GM21360 (cell line): ENCODE measurements at regions not wholly inside any gene's neighbourhood (a gene's known extent, or its start where the extent isn't known, plus 50 kb on each side); places are given as distances from the start of the nearest gene placed in this dataset.
"Not testable (repeated sequence)": the region's sequence is repeated elsewhere in the genome, so short reads cannot be mapped to it uniquely, and the experiment has no call there.

Experiments used
- ATAC-seq: cut with Tn5 transposase; IDR thresholded peaks from one replicate; pipeline ENCODE4 v1.9.1; 2021; ENCODE audit warnings: mild to moderate bottlenecking, moderate library complexity; ENCODE audit not compliant: unreplicated experiment

DNA sequence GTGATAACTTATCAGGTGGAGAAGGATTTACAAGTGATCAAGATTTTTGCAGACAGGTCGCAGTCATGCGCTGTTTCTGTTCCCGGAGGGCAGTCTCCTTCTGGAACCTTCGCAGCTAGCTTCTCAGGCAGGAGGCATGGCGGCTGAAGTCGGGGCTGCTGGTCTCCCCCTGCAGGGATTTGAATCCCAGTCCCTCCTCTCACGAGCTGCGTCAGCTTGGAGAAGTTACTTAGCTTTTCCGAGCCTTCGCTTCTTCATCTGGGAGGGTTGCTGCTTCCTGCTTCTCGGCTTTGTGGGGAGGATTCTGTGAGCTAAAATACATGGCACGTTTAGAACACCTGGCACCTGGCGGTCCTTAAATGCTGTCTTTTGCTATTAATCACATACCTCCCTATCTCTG lies 287.8 kb upstream of the FOXF1 start:
- ATAC-seq: no peak

DNA sequence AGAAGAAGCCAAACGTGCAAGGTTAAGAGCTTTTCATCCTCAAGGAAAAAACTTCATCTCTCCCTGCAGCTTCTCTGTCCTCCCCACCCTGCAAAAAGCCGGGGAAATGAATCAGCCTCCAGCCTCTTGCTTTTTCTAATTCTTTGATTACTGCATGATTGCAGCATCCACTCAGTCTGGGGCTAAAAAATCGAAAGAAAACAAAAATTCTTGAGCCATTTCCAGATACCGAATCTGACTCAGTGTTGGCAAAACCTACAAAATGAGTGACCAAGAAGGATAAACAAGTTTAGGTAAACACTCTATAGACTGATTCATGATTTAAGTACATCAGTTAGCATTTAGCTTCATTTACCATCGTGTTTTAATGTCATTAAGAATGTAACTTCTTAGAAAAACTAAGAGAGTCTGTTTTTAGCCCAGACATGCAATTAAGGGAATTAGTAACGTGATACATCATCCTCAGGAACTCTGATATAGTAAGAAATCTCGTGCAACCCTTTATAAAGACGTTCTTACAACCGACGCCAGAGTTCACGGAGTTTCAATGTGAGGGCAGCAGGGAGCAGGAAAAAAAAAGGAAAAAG lies 287.3 kb upstream of the FOXF1 start:
- ATAC-seq: no peak

DNA sequence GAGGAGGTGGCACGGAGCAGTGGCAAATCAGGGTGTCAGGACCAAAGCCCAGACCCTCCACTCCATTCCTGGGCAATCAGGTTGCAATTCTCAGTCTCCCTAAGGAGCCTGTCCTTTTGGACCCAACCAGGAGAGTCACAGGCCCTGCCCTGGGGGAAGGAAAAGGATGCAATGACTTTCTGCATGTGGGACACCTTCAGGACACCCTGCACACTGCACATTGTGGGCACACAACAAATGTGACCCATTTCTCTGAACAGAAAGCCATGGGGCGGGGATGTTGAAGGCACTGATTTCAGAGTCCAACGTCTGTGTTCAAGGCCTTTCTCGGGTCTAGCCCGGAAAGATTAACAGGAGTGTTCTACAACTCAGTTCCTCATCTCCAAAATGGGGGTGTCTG lies 286.2 kb upstream of the FOXF1 start:
- no peak for ATAC-seq

DNA sequence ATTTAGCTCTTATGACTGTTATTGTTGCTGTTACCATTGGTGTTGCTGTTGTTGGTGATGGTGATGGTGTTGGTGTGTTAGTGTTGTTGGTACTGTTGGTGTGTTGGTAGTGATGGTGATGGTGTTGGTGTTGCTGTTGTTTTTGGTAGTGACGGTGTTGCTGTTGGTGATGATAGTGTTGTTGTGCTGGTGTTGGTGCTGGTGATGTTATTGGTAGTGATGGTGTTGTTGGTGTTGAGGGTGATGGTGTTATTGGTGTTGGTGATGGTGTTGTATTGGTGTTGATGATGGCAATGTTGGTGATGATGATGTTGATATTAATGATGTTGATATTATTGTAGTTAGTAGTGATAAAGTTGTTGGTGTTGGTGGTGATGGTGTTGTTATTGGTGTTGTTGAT lies 285.7 kb upstream of the FOXF1 start:
- no peak for ATAC-seq

DNA sequence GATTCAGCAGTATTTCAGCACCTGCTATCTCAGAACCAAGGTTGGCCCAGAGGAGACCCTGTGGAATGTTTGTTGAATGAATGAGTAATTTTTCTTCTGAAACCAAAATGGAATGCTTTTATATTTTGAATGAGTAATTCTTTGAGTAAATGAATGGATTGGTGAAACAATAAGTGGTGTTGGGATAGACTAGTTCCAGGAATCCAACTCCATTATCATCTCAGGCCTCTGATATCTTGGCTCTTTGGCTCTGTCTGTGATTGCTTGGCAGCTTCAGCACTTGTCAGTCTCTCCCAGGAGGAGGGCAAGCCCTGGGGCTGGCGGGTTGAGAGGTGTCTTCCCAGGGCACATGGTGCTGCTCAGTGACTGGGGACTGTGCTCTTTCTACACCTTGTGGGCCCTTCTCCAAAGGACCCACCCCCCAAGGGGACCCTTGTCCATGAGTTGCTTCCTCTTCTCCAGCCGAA lies 284.4 kb upstream of the FOXF1 start:
- ATAC-seq: no peak

DNA sequence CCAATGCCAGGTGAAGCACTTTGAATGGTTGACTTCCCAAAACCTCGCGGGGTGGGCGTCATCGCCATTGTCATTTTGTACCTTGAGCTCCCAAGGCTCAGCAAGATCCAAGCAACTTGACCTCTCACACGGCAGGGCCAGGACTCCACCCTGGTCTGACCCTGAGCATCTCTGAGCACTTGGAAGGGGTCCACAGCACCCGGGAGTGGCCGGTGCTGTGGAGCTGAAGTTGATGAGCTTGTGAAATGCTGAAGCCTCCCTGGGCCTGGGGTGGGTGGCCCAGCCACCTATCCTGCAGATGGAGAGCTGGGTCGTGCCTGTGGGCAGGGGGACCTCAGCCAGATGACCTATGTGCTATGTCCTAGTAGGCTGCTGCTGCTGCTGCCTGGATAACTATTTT lies 283.3 kb upstream of the FOXF1 start:
- ATAC-seq: no peak

DNA sequence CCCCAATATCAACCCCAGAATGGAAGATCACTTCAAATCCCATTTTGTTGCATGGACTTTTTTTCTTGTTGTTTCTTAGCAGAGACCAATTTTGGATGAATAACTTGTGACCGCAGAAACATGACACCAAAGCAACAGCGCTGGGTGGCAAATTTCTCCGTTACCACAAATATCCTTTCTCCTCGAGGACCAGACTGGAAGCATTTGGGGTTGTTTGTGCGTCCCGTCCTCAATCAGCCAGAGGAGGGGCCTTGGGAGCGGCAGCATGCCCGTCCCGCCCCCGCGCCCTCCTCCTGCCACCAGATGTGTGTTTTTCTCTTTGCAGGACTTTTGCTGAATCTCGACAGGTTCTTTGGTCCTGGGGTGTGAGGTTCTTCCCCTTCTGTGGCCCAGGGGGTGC lies 282.5 kb upstream of the FOXF1 start:
- ATAC-seq: no peak

DNA sequence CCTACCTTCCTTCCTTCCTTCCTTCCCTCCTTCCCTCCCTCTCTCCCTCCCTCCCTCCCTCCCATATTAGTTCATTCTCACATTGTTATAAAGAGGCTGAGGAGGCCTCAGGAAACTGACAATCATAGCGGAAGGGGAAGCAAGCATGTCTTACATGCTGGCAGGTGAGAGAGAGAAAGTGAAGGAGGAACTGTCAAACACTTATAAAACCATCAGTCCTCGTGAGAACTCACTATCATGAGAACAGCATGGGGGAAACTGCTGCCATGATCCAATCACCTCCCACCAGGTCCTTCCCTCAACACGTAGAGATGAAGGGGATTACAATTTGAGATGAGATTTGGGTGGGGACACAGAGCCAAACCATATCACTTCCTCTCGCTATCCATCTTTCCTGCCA lies 281.6 kb upstream of the FOXF1 start:
- ATAC-seq: no peak

DNA sequence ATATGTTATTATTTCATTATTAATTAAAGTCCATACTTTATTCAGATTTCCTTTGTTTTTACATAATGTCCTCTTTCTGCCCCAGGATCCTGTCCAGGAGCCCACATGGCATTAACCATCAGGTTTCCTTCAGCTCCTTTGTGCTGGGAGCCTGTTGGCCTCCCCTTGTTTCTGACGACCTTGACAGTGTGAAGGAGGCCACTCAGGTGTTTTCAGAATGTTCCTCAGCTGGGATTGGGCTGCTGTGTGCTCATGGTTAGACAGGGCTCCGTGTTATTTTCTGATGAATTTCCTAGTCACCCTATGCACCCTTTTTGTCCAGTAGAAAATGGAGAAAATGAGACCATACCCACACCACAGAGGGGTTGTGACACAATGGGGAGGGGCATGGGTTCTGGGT lies 281.0 kb upstream of the FOXF1 start:
- no peak for ATAC-seq

DNA sequence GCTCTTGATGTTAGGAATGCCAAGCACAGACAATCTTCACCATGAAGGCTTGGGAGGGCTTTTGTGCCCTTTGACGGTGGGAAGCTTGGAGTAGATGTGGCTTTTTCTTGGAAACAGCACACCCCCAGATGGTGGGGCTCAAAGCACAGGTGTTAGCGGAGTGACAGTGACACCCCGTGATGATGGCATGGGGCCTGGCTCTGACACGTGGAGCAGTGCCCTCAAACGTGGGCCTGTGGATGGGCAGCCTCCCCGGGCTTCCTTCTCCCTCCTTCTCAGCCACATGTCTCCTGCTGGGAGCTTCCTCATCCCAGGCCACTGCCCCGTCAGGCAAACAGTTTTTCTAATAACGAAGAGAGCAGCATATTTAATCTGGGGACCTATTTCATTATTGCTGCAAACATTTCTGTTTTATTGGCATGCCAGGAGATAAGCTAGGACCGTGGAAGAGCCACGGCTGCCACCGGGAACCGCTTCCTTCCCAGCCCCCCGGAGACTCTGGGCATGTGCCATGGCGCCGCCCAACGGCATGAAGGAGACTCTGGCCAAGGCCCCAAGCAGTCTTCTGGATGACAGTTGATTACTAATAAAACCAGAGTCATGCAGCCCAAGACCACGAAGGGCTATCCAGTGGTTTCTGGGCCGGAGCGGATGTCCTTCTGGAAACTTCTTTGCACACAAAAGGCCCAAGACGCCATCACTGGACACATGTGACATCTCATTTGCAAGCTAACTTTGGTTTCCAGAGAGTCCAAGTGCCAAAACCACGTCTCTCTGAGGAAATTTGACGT lies 280.3 kb upstream of the FOXF1 start:
- ATAC-seq: no peak

DNA sequence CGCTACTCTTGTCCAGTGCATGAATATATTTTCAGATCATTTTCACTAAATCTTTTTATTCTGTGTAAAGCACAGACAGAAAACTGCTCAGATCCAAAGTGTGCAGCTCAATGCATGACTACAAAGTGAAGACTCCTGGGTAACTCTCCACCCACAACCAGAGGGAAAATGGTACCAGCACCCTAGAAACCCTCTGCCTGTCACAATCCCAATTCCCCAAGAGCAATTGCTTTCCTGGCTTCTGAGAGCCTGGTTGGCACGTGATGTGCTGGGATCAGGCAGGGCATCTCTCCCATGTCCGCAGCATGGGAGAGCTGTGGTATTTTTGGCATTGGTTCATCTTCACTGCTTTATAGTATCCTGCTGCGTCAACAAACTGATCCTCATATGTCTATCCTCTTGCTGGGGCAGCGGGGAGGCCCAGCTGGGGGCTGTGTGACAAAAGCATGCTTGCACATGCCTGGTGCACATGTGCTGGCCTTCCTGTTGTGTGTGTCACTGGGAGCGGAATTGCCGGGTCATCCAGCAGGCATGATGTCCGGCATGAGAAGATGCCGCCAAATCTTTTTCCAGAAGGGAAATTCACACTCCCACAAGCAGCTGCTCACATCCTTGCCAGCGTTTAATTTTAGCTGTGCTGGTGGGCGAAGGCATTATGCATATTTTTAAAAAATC lies 278.9 kb upstream of the FOXF1 start:
- ATAC-seq: no peak

DNA sequence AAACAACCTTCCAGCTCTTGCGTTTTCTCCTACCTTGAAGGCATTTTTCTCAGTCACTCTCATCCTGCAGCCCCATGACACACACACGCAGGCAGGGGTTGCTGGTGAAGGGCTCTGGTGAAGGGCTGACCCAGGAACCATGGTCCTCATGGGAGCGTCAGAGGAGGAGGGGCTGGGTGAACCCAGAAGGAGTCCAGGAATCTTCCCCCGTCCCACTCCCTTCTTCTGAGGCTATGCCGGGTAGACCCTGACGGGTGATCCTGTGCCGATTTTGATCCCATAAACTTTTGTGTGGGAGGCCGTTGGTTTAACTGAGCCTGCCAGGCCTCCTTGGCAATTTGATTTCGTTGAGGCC lies 278.4 kb upstream of the FOXF1 start:
- ATAC-seq: no peak

DNA sequence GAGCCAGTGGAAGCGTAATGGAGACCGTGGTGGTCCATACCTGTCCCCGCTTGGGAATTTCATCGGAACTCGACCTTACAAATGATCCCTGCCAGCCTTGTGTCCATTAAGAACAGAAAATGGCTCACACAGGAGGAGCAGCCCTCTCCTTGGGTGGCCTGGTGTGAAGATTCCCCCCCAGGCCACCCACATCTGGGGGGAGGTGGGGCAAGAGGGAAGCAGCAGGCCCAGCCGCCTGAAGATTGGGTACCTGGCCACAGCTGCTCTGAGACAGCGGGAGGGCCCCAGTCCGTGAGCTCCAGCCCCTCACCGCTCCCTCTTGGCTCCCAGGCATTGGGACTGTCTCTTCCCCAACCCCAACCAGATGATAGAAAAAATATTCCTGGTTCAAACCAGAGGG lies 277.8 kb upstream of the FOXF1 start:
- ATAC-seq: no peak

DNA sequence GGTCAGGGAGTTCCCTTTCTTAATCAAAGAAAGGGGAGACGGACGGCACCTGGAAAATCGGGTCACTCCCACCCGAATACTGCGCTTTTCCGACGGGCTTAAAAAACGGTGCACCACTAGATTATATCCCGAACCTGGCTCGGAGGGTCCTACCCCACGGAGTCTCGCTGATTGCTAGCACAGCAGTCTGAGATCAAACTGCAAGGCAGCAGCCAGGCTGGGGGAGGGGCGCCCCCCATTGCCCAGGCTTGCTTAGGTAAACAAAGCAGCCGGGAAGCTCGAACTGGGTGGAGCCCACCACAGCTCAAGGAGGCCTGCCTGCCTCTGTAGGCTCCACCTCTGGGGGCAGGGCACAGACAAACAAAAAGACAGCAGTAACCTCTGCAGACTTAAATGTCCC lies 276.8 kb upstream of the FOXF1 start:
- not testable (repeated sequence) for ATAC-seq

DNA sequence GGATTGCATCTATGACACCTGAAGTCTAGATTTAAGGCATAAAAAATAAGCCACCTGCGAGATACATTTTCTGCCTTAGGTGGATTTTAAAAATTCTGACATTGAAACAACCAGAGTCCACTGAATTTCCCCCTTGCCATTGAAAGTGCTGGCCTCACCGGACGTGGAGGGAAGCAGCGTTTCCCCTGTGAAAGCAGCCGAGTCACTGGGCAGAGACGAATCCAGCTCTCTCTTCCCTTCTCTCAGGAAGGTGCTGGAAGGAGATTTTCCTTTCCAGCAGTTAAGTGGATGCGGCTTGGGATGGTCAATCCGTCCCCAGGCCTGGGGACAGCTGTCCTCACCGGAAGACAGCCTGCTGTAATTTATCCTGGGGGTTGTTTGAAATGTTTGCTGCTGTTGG lies 270.9 kb upstream of the FOXF1 start:
- ATAC-seq: no peak

DNA sequence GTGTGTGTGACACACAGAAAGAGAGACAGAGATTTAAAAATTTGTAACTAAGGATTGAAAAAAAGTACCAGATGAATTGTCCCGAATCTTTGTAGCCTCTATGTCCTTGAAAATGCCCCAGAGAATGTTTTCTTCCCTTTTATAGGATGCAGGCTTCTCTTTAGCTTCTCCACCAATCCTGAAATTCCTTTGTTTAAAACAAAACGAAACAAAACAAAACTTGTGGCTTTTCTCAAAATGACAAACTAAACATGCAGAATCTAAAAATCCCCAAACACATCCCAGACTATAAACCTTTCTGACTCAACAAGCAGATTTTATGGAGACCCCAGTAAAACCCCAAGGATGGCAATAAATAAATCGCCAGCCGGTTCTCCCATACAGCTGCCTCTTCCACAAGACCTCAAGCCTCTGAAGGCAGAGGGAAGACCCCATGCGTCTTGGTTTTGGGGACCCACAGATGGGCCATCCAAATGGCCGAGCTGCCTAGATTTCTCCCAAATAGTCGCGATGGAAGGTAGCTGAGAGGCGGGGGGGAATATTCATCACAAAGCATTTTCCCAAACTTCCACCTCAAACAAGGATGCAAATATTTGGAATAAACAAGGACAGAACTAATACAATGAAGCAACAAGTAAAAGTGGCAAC lies 269.5 kb upstream of the FOXF1 start:
- no peak for ATAC-seq

DNA sequence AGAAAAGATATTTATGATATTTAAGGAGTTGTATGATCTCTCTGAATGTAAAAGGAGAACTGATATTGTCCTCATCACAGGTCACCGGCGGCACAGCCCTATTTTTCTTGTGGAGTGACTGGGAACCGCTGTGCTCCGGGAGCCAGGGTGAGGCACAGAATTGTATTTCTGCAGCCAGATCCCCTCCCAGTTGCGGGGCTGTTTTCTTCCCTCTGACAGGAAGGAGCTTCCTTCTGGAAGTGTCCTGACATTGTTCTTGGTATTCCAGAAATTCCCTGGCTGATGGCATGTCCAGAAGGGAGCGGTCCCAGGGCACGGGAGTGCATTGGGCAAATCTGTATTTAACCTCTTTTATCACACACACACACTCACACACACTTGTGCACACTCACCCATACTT lies 268.6 kb upstream of the FOXF1 start:
- ATAC-seq: no peak

DNA sequence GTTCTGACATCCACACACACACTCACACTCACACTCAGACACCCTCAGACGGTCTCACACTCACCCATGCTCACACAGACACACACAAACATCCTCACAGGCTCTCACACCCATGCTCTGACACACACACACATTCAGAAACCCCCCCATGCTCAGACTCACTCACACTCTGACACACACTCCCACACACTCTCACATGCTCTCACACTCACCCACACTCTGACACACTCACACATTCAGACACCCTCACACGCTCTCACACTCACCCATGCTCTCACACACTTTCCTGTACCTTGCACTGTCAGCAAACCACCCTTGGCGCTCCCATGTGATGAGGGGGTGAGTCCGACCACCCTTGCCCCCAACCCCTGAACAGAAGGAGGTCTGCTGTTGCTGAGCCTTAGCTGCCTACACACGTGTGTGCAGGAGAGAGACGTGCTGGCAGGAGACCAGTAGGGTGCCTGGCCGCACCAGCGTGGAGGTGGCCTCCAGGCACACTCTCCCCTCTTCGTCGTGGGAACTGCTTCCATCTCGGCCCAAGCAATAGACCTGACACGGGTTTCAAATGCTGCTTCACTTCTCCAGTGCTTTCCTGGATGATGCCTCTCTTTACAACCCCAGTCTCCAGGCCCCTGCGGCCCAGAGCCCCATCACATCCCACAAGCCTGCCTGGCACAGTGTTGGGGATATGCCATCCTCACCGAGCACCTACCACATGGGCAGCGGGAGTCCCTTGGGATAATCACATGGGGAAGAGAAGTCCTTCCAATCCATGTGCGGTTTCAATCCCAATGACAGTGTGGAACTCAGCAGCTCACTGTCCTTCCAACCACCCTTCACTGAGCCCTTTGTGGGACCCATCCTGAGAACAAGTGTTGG lies 267.8 kb upstream of the FOXF1 start:
- ATAC-seq: no peak

DNA sequence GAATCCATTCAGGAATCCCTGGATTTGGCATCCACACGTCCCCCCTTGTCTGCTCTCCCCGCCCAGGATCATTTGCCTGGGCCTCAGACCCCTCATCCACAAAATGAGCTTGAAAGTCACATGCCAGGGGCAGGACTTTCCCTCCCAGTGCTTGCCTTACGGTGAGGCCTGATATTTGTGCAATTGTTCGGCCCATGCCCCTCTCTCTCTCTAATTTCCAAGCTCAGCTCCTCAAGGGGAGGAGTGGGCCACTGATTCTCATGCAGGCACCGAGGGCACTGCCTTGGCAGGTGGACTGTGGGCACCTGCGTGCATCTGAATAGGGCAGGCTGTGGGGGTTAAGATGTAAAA lies 267.2 kb upstream of the FOXF1 start:
- ATAC-seq: no peak

DNA sequence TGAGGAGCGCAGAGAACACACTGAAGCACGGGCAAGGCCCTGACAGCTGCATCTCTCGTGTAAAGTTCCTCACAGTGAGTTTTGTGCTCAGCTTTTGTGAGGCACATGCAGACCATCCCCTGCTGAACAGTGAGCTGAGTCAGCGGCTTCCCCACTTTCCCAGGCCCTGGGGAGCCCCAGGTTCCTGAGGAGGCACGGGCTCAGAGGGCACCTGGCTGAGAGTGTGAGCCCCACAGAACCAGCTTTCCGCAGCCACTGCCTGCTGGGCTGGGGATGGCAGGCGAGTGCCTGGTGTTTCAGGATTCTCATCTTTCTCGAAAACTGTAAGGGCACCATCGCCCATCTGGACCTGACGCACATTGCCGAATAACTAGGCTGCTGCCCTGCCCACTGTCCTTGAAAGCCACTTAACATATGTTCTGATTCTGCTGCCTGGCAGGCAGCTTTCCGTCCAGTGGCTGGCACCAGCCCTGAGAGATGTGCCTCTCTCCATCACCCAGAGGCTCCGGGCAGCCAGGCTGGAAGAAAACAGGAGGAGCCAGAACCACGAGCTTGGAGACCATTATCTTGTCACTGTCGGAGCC lies 266.7 kb upstream of the FOXF1 start:
- ATAC-seq: no peak

DNA sequence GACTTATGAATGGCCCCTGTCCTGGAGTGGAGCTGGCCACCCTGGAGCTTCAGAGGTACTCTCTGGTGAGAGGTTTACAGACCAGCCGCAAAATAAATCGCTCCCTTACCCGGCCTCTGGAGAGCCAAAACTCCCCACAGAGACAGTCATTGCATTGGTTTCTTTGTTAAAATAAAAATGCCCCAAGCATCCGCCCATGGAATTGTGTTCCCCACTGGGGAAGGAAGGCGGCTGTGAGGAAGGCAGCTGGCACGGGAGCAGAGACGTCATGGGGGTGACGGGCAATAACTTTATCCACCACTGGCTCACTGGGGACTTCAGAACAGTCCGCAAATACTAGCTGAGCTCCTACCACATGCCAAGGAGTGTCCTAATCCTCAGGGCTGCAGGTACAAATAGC lies 266.2 kb upstream of the FOXF1 start:
- no peak for ATAC-seq
